ENCODE measurements at regions not wholly inside any gene's neighbourhood (a gene's known extent, or its start where the extent isn't known, plus 50 kb on each side); places are given as distances from the start of the nearest gene placed in this dataset.

DNA sequence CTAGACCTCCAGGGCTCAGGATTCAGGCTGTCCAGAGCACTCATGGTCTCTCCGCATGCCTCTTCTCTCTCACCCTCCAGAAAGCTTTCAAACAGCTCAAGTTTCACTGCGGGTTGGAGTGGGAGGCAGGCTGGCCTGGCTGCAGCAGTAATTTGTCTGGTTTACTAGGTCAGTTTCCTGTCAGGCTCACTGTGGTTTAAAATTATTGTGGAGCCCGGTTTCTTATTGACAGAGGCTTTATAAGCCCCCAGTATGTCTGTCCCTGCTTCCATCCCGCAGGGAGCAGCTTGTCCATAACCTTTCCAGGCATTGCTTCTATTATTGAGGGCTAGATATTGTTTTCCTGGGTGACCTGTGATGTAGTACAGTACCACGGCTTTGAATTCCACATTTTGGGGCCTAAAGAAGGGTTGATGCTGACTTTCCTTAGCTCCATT is 235.3 kb upstream of the SORL1-AS1 start:
- Mint-ChIP-seq H3K36me3 (ENCODE audit: low read depth) (no peaks in the 10 kb centered on the region), H3K27me3 (peaks cover 11% of the 10 kb centered on the region), H3K9me3 (no peaks in the 10 kb centered on the region), H3K4me3 (no peak overlapping the region), H3K4me1 (no peaks in the 10 kb centered on the region), H3K27ac (no peak overlapping the region)
- intact Hi-C loops (cut with micrococcal nuclease) = no loop called here
- no peak for DNase-seq

DNA sequence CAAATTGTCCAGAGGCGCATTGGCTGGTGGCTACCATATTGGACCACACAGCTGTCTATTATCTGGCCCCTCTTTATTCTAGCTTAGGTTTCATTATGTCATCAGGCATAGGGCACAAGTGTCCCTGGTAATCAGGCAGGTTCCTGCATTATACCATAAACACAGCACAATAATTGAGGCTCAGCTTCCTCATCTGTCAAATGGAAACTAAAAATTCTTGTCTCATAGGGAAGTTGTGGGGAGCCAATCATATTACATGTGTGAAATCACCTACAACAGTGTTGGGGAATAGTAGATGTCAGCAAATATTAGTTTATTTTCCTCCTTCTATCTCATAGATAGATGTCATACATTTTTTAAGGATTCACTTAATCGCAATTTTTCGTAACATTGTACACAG is 231.0 kb upstream of the SORL1-AS1 start:
- no peak for DNase-seq
- no peaks in the 10 kb centered on the region for H3K4me1 Mint-ChIP-seq
- no peaks in the 10 kb centered on the region for H3K9me3 Mint-ChIP-seq
- intact Hi-C loops (cut with micrococcal nuclease) = no loop called here
- H3K4me3 Mint-ChIP-seq = no peak overlapping the region
- H3K27ac Mint-ChIP-seq = no peak overlapping the region
- no peaks in the 10 kb centered on the region for H3K36me3 Mint-ChIP-seq (ENCODE audit: low read depth)
- H3K27me3 Mint-ChIP-seq = peaks cover 13% of the 10 kb centered on the region
